Uterus (tissue), 2 donors: ENCODE measurements at regions not wholly inside any gene's neighbourhood (a gene's known extent, or its start where the extent isn't known, plus 50 kb on each side); places are given as distances from the start of the nearest gene placed in this dataset.

ENCODE experiments used
- POLR2A ChIP-seq, 2 donors: fragments of 450-650 bp; IDR thresholded peaks; one replicate each; pipeline ENCODE4 v1.6.1; 2016; ENCODE audit warnings: antibody characterized with exemption in 2 of 2, mild to moderate bottlenecking in 1 of 2, moderate library complexity in 1 of 2
- TF ChIP-seq, protein P1 (sequence below), 4 experiments: fragments of 200-600 bp in 2 of 4; fragments of 450-650 bp in 2 of 4; sonication (generic) in 2 of 4; IDR thresholded peaks; one replicate each; pipeline ENCODE4 v1.5.1; 2016 to 2019; ENCODE audit warnings: antibody characterized with exemption in 4 of 4, mild to moderate bottlenecking in 2 of 4, moderate library complexity in 1 of 4

DNA sequence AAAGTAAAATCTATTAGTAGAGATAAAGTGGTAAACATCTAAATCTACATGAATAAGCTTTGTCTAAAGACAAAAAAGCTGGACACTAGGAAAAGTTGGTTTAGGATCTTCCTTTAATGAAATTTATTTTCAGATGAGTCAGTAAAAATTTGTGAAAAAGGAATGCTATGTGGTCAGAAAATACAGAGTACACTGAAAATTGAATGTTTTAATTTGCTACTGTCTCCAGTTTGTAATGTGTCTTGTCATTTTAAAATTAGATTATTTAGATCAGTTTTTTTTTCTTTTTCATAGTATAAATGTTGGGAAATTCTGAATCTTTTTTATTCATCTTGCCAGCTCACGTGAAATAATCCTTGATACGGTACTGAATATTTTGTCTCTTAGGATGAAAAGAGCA is 56.9 kb downstream of the SLITRK6 start:
- TF ChIP-seq, protein P1, sequence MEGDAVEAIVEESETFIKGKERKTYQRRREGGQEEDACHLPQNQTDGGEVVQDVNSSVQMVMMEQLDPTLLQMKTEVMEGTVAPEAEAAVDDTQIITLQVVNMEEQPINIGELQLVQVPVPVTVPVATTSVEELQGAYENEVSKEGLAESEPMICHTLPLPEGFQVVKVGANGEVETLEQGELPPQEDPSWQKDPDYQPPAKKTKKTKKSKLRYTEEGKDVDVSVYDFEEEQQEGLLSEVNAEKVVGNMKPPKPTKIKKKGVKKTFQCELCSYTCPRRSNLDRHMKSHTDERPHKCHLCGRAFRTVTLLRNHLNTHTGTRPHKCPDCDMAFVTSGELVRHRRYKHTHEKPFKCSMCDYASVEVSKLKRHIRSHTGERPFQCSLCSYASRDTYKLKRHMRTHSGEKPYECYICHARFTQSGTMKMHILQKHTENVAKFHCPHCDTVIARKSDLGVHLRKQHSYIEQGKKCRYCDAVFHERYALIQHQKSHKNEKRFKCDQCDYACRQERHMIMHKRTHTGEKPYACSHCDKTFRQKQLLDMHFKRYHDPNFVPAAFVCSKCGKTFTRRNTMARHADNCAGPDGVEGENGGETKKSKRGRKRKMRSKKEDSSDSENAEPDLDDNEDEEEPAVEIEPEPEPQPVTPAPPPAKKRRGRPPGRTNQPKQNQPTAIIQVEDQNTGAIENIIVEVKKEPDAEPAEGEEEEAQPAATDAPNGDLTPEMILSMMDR (IDR thresholded peaks at IDR 0.05), result no peak
- TF ChIP-seq POLR2A (IDR thresholded peaks at IDR 0.05), result no peak
